Endothelial cell of umbilical vein (primary cell): ENCODE measurements at regions not wholly inside any gene's neighbourhood (a gene's known extent, or its start where the extent isn't known, plus 50 kb on each side); places are given as distances from the start of the nearest gene placed in this dataset.

Source experiments
- BruUV-seq: library from RNA; stranded (reverse); fragments of 400-500 nt; replicated peaks from 2 replicates; lab custom pipeline; 2021; lab: Mats Ljungman, UMichigan
- CTCF ChIA-PET: fragments of 300-600, 350-600 bp; sonication (Branson Sonifier 250); formaldehyde crosslinking; loops from one replicate; lab custom pipeline; 2021; ENCODE audit warnings: antibody characterized with exemption, inconsistent platforms; lab: Charles Lee
- POLR2A ChIA-PET: fragments of 300-600, 350-600 bp; sonication (Branson Sonifier 250); formaldehyde crosslinking; loops from one replicate; lab custom pipeline; 2021; ENCODE audit warnings: antibody characterized with exemption, inconsistent platforms; lab: Charles Lee
- DNase-seq: peaks from one replicate; pipeline ENCODE4 v3.0.0-alpha.2; 2011; ENCODE audit warnings: low read depth, low spot score
- FAIRE-seq: peaks from 2 replicates; lab custom pipeline; 2011; peaks lifted over from hg19 to GRCh38; lab: Jason Lieb, UNC
- H2AFZ ChIP-seq: 2 replicates; pipeline ENCODE4 v1.6.0; 2012; ENCODE audit warnings: low read depth, low read length, control low read depth, inconsistent platforms
- H3K27ac ChIP-seq: 2 replicates; pipeline ENCODE4 v1.5.1; 2011; ENCODE audit warnings: low read depth, mild to moderate bottlenecking, control low read depth, low read length, moderate library complexity; ENCODE audit not compliant: insufficient read depth
- H3K27me3 ChIP-seq, 2 experiments: 2 replicates each; pipeline versions ENCODE4 v1.6.0 to v1.6.1; 2011; ENCODE audit warnings: low read length in 2 of 2, mixed read lengths in 1 of 2; ENCODE audit not compliant: control insufficient read depth in 2 of 2, insufficient read depth in 2 of 2
- H3K36me3 ChIP-seq, 2 experiments: 2 replicates in 1 of 2; 3 replicates in 1 of 2; pipeline ENCODE4 v1.5.1; 2011; ENCODE audit warnings: low read length in 2 of 2, mild to moderate bottlenecking in 1 of 2, moderate library complexity in 1 of 2; ENCODE audit not compliant: control insufficient read depth in 2 of 2, insufficient read depth in 2 of 2; ENCODE audit errors: extremely low read depth in 1 of 2
- H3K4me1 ChIP-seq: 3 replicates; pipeline ENCODE4 v1.5.1; 2011; ENCODE audit warnings: mild to moderate bottlenecking, low read length; ENCODE audit not compliant: control insufficient read depth, insufficient read depth; ENCODE audit errors: extremely low read depth
- H3K4me2 ChIP-seq: 2 replicates; pipeline ENCODE4 v1.6.1; 2011; ENCODE audit warnings: low read length, control low read depth, mixed read lengths; ENCODE audit not compliant: insufficient read depth
- H3K4me3 ChIP-seq, 3 experiments: fragments of 200-600 bp in 1 of 3; sonication (generic), shearing (Covaris generic) in 1 of 3; replicated peaks in 1 of 3; 2 replicates each; pipeline ENCODE4 v1.5.1; 2011 to 2016; ENCODE audit warnings: control low read depth in 3 of 3, low read length in 3 of 3, mild to moderate bottlenecking in 2 of 3, inconsistent platforms in 1 of 3, low read depth in 1 of 3, moderate library complexity in 1 of 3; ENCODE audit not compliant: insufficient read depth in 1 of 3
- H3K79me2 ChIP-seq: 2 replicates; pipeline ENCODE4 v1.6.0; 2012; ENCODE audit warnings: low read length, inconsistent platforms; ENCODE audit not compliant: control insufficient read depth, insufficient read depth
- H3K9ac ChIP-seq: replicated peaks from 2 replicates; pipeline ENCODE3; 2011; ENCODE audit warnings: low read length, control low read depth; ENCODE audit not compliant: insufficient read depth; ENCODE audit errors: extremely low read depth
- H3K9me1 ChIP-seq: replicated peaks from 3 replicates; pipeline ENCODE4 v1.6.0; 2011; ENCODE audit warnings: mild to moderate bottlenecking, low read length; ENCODE audit not compliant: control insufficient read depth, insufficient read depth; ENCODE audit errors: extremely low read depth
- H3K9me3 ChIP-seq: replicated peaks from 2 replicates; pipeline ENCODE4 v1.5.1; 2012; ENCODE audit warnings: low read length, inconsistent platforms; ENCODE audit not compliant: control insufficient read depth, insufficient read depth
- H4K20me1 ChIP-seq: replicated peaks from 2 replicates; pipeline ENCODE3; 2011; ENCODE audit warnings: mild to moderate bottlenecking, low read length; ENCODE audit not compliant: control insufficient read depth, insufficient read depth; ENCODE audit errors: extremely low read depth
- EZH2 ChIP-seq: IDR thresholded peaks from 2 replicates; pipeline ENCODE4 v1.6.1; 2012; ENCODE audit warnings: borderline replicate concordance, low read depth, mild to moderate bottlenecking, moderate library complexity, low read length, inconsistent platforms; ENCODE audit not compliant: severe bottlenecking
- FOS ChIP-seq: IDR thresholded peaks from 2 replicates; pipeline ENCODE4 v1.6.1; 2011; ENCODE audit warnings: mild to moderate bottlenecking, low read length, moderate library complexity, borderline replicate concordance; ENCODE audit not compliant: insufficient read depth
- GATA2 ChIP-seq: IDR thresholded peaks from 2 replicates; pipeline ENCODE4 v1.7.0; 2011; ENCODE audit warnings: low read depth, mild to moderate bottlenecking, moderate library complexity, mixed read lengths, low read length; ENCODE audit not compliant: insufficient read length, insufficient read depth
- JUN ChIP-seq: IDR thresholded peaks from 2 replicates; pipeline ENCODE4 v1.6.1; 2011; ENCODE audit warnings: borderline replicate concordance, low read depth; ENCODE audit not compliant: insufficient read length, insufficient read depth
- MYC ChIP-seq: IDR thresholded peaks from one replicate; pipeline ENCODE4 v1.6.1; 2011; ENCODE audit warnings: mild to moderate bottlenecking, low read depth, low read length
- POLR2A ChIP-seq: IDR thresholded peaks from 2 replicates; pipeline ENCODE4 v1.6.1; 2012; ENCODE audit warnings: low read depth, mild to moderate bottlenecking, control low read depth, low read length
- POLR2AphosphoS5 ChIP-seq: IDR thresholded peaks from 2 replicates; pipeline ENCODE4 v1.6.1; 2012; ENCODE audit warnings: low read depth, mild to moderate bottlenecking, control low read depth, low read length, moderate library complexity; ENCODE audit not compliant: insufficient read depth
- dilution Hi-C: fragments of 300-500 bp; cut with MboI; formaldehyde crosslinking; loops from one replicate; pipeline ENCODE4 v1.15.0; 2019; ENCODE audit warnings: low sequenced_read_pairs; ENCODE audit not compliant: extremely low pct_ligation_motif_present
- intact Hi-C: fragments of 100-400 bp; cut with micrococcal nuclease; formaldehyde crosslinking; loops from one replicate; pipeline ENCODE4 v1.10.0; 2022
- TF ChIP-seq, protein P1 (sequence below), 2 donors: IDR thresholded peaks; 1 replicate in 1 of 2; 2 replicates in 1 of 2; pipeline ENCODE4 v1.5.1; 2011; ENCODE audit warnings: low read length in 2 of 2, mild to moderate bottlenecking in 2 of 2, moderate library complexity in 2 of 2, control low read depth in 1 of 2, inconsistent platforms in 1 of 2, low read depth in 1 of 2; ENCODE audit not compliant: insufficient read depth in 1 of 2; ENCODE audit errors: extremely low read depth in 1 of 2
- TF ChIP-seq, protein P2 (sequence below): IDR thresholded peaks from 2 replicates; pipeline ENCODE4 v1.6.1; 2011; ENCODE audit not compliant: insufficient read depth, insufficient read length

DNA sequence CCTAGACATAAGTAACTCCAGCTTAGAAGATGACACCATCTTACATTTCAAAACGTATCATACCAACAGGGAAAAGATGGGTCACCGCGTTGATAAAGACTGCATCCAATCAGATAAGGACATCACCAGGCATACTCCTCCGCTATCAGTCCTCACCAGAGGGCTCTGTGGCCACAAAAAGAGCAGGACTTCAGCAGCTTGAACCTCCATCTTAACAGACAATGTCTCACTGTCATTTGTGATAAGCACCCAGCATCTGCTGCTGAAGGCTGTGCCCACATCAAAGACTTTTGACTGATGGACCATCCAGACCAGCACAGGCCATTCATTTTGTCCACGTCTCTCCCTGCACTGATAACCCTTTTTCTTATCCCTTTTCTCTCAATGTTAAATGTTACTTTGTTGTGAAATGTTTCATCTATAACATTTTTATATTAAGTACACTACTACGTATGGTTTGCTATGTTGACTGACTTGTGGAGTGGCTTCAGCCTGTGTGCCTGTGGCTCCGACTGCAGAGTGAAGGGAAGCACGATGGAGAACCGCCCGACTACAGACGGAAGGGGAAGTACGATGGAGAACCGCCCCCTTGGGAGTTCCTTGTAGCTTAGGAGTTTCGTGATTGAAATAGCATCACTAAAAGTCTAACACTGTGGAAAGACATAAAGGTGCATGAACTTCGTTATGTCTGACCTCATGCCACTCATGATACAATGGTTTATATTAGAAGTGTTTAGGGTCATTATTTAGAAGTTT lies 595.4 kb upstream of the AGA start:
- CTCF ChIA-PET, result no interaction called here
- Histone ChIP-seq H3K9ac (no peak overlapping the region), H3K4me1 (no peaks in the 10 kb centered on the region), H3K36me3 (no peaks in the 10 kb centered on the region), H3K9me1 (no peaks in the 10 kb centered on the region), H3K4me2 (no peak overlapping the region), H3K9me3 (no peaks in the 10 kb centered on the region), H3K27me3 (no peaks in the 10 kb centered on the region), H3K27ac (no peak overlapping the region), H2AFZ (no peak overlapping the region), H3K79me2 (no peaks in the 10 kb centered on the region), H3K4me3 (no peak overlapping the region), H4K20me1 (no peaks in the 10 kb centered on the region)
- dilution Hi-C loops, result no loop called here
- FAIRE-seq (no peak), DNase-seq (no peak)
- no peak for TF ChIP-seq JUN
- no peak for TF ChIP-seq POLR2A
- no peak for TF ChIP-seq POLR2AphosphoS5
- no peak for TF ChIP-seq FOS
- POLR2A ChIA-PET, result no interaction called here
- intact Hi-C loops, result no loop called here
- BruUV-seq, result no TSS peak

DNA sequence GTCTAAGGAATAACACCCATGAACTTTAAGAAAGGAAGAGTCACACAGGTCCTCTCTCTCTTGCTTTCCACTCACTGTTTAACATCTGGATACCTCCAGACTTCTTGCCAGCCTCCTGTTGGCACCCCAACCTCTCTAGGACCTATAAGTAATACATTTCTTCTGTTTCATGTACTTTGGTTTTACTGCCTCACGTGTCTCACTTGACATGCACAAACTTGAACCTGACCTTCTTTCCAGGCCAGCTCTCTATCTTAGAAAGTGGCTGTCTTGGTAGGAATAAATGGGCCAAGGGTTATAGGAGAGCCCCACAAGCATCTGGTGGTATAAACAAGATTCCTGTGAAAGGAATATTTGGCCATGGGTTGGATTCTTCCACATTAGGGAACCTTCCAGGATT lies 614.8 kb upstream of the AGA start:
- H3K4me2 ChIP-seq, result no peak overlapping the region
- no peaks in the 10 kb centered on the region for H3K27me3 ChIP-seq
- no TSS peak for BruUV-seq
- H3K4me3 ChIP-seq, result no peak overlapping the region
- H3K9me1 ChIP-seq, result no peaks in the 10 kb centered on the region
- FAIRE-seq (no peak), DNase-seq (no peak)
- POLR2A ChIA-PET, result no interaction called here
- H4K20me1 ChIP-seq, result no peaks in the 10 kb centered on the region
- no peaks in the 10 kb centered on the region for H3K79me2 ChIP-seq
- no peaks in the 10 kb centered on the region for H3K36me3 ChIP-seq
- peaks cover 1% of the 10 kb centered on the region for H3K9me3 ChIP-seq
- H3K27ac ChIP-seq, result no peak overlapping the region
- TF ChIP-seq GATA2 (no peak), POLR2A (no peak), EZH2 (no peak), JUN (no peak), FOS (no peak), POLR2AphosphoS5 (no peak), MYC (no peak)
- TF ChIP-seq, protein P1, sequence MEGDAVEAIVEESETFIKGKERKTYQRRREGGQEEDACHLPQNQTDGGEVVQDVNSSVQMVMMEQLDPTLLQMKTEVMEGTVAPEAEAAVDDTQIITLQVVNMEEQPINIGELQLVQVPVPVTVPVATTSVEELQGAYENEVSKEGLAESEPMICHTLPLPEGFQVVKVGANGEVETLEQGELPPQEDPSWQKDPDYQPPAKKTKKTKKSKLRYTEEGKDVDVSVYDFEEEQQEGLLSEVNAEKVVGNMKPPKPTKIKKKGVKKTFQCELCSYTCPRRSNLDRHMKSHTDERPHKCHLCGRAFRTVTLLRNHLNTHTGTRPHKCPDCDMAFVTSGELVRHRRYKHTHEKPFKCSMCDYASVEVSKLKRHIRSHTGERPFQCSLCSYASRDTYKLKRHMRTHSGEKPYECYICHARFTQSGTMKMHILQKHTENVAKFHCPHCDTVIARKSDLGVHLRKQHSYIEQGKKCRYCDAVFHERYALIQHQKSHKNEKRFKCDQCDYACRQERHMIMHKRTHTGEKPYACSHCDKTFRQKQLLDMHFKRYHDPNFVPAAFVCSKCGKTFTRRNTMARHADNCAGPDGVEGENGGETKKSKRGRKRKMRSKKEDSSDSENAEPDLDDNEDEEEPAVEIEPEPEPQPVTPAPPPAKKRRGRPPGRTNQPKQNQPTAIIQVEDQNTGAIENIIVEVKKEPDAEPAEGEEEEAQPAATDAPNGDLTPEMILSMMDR (IDR thresholded peaks at IDR 0.05; ENCODE audit: extremely low read depth in 1 of 2, insufficient read depth in 1 of 2, low read depth in 1 of 2, low read length in 2 of 2), result no peak
- TF ChIP-seq, protein P2, sequence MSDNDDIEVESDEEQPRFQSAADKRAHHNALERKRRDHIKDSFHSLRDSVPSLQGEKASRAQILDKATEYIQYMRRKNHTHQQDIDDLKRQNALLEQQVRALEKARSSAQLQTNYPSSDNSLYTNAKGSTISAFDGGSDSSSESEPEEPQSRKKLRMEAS, result no peak
- no peaks in the 10 kb centered on the region for H3K4me1 ChIP-seq
- dilution Hi-C loops (no loop called here), intact Hi-C loops (no loop called here)
- CTCF ChIA-PET, result no interaction called here
- no peak overlapping the region for H3K9ac ChIP-seq
- no peak overlapping the region for H2AFZ ChIP-seq
